T47D (cell line): ENCODE measurements at regions not wholly inside any gene's neighbourhood (a gene's known extent, or its start where the extent isn't known, plus 50 kb on each side); places are given as distances from the start of the nearest gene placed in this dataset.
"Not testable (repeated sequence)": the region's sequence is repeated elsewhere in the genome, so short reads cannot be mapped to it uniquely, and the experiment has no call there.

Experiments used
- DNase-seq, 2 experiments: peaks; one replicate each; pipeline versions ENCODE4 v3.0.0 to v3.0.0-alpha.2; 2011 to 2012; ENCODE audit warnings: low read depth in 1 of 2, low spot score in 1 of 2
- JUND ChIP-seq: IDR thresholded peaks from 2 replicates; pipeline ENCODE4 v1.6.1; 2012; ENCODE audit warnings: low read depth
- in situ Hi-C: cut with HindIII; loops from 2 replicates; pipeline ENCODE4 v1.10.0; 2016; ENCODE audit warnings: low sequenced_read_pairs, low pct_unique_long_range_greater_than_20kb

DNA sequence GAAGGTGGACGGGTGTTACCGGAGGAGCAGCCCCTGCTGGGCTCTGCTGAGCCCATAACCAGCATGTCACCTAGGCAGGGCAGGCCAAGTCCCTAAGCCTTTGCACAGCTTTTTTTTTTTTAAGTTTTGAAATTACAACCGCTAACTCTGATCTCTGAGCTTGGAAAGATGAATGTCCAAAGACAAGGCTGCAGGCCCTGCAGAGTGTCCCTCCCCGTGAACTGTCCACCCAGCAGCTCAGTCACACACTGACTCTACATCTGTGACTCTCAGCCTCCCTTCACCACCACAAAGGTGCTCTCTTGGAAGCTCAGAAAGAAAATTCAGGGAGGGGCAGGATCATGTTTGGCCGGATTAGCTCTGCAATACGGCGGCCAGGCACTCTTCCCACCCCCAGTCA, 119.0 kb upstream of the PPP1R26 start:
- no peak for DNase-seq
- in situ Hi-C loops = no loop called here
- TF ChIP-seq JUND = no peak

DNA sequence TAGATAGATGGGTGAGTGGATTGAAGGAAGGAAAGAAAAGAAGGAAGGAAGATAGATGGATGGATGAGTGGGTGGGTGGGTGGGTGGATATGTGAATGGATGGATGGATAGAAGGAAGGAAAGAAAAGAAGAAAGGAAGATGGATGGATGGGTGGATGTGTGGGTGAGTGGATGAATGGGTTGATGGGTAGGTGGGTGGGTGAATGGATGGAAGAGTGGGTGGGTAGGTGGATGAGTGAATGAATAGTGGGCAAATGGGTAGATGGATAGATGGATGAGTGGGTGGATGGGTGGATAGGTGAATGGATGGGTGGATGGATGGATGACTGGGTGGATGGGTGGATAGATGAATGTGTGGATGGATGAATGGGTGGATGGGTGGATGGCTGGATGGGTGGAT, 117.9 kb upstream of the PPP1R26 start:
- in situ Hi-C loops = not testable (repeated sequence)

GRCh38 chr9:135363596-135363995, 116.0 kb upstream of the PPP1R26 start:
- no peak for TF ChIP-seq JUND
- in situ Hi-C loops = no loop called here
- DNase-seq = no peak

More for the DNA sequence above, 117.9 kb upstream of the PPP1R26 start:
- DNase-seq = not testable (repeated sequence)

DNA sequence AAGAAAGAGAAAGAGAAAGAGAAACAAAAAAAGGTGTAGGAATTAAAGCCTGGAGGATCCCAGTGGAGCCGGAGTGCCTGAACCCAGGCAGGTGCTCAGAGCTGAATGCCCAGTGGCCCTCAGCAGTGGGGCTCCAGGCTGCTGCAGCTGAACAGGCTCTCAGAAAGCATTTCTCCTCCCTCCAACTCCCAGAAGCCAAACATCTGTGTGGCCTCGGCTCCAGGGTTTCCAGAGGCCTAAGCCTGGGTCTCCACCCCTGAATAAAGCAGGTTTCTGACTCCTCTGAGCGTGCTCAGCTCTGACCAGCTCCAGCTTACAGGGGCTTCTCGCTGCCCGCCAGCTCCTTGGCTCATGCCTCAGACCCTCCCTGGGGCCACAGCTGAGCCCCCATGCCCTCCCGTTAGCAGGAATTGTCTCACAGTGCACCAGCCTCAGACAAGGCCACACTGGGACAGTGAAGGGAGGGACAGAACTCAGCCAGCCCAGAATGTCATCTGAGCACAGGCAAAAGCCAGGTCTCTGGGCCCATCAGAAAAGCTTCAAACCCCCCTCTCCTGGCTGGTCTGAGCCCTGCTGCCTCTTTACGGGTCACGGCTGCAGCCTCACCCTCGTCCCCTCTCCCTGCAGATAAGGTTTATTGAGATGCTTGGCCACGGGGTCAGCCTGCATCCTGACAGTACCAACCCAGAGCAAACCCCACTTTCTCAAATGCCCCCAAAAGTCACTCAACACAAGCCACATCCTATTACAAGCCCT, 114.4 kb upstream of the PPP1R26 start:
- TF ChIP-seq JUND = no peak
- in situ Hi-C loops = no loop called here

DNA sequence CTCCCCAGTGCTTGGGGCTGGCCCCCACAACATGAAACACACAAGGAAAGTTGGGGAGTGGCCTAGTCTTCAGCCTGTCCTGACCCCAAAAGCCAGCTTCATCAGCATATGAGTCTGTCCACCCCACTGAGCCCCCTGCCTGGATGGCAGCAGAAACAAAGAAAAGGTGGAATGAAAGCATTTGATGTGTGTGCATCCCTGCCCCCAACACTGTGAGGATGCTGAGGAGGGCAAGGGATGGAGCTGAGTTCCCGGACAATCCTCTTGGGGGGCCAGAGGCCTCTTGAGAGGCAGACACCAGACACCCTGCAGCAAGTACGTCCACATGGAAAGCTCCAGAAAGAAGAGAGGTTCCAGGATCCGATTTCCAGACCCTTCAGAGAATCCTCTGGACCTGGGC, 113.5 kb upstream of the PPP1R26 start:
- TF ChIP-seq JUND = no peak
- in situ Hi-C loops = no loop called here
- DNase-seq = no peak

More for the DNA sequence above, 114.4 kb upstream of the PPP1R26 start:
- no peak for DNase-seq

DNA sequence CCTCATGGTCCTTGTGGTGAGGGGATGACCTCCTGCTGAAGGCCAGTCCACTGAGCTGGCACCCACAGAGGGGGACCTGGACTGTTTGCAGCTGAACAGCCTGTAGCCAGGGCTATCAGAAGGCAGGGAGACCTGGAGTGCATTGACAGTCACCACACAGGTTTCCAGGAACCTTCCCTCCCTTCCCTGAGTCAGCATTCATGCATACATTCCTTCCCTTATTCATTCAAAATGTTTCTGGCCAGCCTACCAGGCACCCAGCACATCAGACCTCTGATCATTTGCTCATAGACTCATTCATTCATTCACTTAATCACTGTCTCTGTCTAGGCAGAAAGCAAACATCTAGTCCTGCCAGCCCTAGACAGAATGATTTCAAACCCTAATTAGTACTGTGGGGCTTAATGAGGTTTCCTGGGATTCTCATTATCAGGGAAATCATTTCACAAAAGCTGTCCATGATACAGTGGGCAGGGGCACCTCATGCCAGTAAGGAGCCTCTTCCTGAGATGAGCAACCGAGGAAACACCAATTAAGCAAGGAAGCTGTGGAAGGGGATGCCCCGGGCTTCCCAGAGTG, 110.1 kb upstream of the PPP1R26 start:
- in situ Hi-C loops = no loop called here
- DNase-seq = peak in 1 of 2 experiments; percentile 48
- TF ChIP-seq JUND = no peak

DNA sequence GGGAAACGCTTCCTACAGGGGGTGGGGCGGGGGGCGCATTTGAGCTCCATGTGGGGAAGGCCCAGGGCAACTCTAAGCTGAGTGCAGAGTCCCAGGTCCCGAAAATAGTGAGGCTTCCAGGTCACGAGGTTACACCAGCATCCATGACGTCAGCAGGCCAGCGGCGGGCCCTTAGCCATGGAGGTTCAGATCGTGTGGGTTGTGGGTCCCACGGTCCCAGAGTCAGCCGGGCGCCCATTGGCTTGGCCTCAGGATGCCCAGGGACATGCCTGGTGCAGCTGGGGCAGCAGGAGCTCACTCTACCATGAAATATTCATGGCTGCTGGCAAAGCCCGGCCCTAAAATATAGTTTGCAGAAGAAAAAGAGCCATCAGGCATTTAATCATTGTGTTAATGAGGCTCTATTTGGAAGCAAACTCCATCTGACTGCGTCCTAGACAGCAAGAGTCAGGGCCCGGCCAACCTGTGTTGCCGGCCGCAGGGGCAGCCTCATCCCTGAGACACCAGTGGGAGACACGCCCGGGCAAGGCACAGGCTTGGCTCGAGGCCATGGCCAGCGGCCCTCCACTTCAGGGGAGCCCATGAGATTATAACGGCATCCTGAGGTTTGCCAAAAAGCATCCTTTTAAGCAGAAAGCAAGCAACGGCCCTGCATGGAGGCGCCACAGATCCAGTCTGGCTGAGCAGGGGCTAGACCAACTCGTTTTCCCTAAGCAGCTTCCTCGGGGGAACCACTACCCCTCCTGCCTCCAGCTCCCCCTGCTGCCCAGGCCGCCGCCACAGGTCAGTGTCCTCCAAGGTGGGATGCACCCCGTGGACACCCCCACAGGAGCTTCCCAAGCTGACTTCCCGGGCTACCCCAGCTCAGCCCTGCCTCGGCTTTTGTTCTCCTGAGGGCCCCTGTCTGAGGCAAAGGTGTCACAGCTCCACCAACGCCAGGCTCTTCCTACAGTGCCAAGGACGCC, 108.9 kb upstream of the PPP1R26 start:
- no peak for DNase-seq
- in situ Hi-C loops = no loop called here
- TF ChIP-seq JUND = no peak

DNA sequence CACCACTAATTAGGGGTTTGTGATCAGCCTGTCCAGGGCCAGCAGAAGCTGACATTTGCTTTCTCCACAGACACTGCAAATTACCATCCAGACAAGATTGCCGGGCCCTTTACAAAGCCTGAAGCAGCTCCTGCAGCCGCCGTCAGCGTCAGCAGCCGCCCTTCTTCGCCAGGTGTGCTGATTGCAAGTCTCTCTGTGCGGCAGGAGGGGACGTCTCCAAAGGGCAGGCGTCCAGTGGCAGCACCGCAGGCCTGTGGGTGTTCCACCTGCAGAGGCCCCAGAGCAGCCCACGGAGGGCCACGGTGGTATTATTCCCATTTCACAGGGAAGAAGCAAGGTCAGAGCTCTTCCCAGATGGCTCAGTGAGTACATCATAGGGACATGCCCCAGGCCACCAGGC, 108.0 kb upstream of the PPP1R26 start:
- in situ Hi-C loops = no loop called here
- no peak for DNase-seq
- no peak for TF ChIP-seq JUND

- DNase-seq = no peak
- in situ Hi-C loops = no loop called here
- TF ChIP-seq JUND = no peak
Measured at GRCh38 chr9:135372036-135372435, 107.5 kb upstream of the PPP1R26 start.

DNA sequence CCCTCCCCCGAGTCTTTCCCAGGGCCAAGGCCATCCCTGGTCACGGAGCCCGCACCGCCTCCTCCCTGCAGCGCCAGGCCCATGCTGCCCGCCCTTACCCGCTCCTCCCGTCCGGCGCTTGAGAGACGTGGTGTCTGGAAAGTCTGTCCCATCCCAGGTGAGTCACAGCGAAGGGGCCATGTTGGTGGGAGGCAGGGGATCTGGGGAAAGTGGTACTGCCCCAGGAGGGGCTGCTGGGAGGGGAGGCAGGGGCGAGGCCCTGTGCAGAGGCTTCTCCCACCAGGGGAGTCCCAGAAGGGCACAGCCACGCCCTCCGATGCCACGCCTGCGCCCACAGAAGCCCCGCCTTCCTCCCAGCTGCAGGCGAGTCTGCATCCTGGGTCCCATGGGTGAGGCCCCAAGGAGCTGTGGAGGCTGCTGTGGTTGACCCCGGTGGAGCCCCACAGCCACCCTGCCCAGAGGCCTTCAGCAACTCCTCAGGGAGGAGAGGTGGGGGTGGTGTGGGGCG, 107.0 kb upstream of the PPP1R26 start:
- TF ChIP-seq JUND = no peak
- DNase-seq = no peak
- in situ Hi-C loops = no loop called here

DNA sequence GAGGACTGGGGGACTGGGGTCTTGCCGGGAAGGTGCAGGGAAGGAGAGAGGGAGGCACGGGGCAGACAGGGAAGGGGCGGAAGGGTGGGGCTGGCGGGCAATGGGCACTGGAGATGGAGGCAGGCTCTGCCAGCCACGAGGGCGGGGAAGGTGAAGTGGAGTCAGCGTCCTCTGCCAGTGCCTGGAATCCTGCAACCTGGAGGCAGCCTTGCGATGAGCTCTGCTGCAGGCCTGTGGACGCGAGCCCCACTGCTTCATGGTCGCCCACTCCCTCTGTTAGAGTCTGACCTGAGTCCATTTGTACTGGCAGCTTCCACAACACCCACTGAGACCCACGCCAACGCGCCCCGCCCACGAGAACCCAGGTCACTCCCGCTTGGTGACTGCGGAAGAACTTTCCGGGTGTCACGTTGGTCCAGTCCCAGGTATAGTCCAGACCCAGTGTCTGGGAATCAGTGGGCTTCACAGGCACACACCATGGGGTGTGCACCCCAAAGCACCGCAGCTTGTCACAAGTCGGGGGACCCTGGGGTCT, 106.4 kb upstream of the PPP1R26 start:
- in situ Hi-C loops = no loop called here
- no peak for DNase-seq
- no peak for TF ChIP-seq JUND

- no peak for DNase-seq
- TF ChIP-seq JUND = no peak
- in situ Hi-C loops = no loop called here
Measured at GRCh38 chr9:135373820-135374219, 105.8 kb upstream of the PPP1R26 start.
